ENCODE measurements at regions not wholly inside any gene's neighbourhood (a gene's known extent, or its start where the extent isn't known, plus 50 kb on each side); places are given as distances from the start of the nearest gene placed in this dataset.

GRCh38 chr16:85534536-85535351 is 78.4 kb upstream of the GSE1 start:
- intact Hi-C loops (cut with micrococcal nuclease): no loop called here

GRCh38 chr16:85535352-85536072 is 77.6 kb upstream of the GSE1 start:
- intact Hi-C loops (cut with micrococcal nuclease): no loop called here

GRCh38 chr16:85536073-85536410 is 77.1 kb upstream of the GSE1 start:
- intact Hi-C loops (cut with micrococcal nuclease): no loop called here

- intact Hi-C loops (cut with micrococcal nuclease): no loop called here
Observed at GRCh38 chr16:85536411-85537330, 76.5 kb upstream of the GSE1 start.

DNA sequence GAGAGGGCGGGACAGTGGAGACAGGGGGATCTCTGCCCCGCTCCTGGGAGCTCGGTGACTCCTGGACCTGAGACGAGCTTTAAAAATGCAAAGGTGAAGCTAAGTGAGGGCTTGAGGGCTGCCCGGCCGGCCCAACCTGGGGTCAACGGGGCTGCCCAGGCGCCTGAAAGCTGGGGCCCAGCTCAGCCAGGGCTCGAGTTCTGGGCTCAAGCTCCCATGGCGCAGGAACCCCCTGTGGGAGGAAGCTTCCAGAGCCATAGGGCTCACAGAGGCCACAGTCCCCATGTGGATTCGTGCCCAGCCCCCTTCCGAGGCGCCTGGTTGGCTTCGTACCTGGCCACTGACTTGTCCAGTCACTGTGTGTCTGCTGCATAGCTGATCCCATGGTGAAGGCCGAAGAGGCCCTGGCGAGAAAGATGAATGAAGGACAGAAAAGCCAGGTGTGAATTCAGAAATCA is 75.8 kb upstream of the GSE1 start:
- intact Hi-C loops (cut with micrococcal nuclease): no loop called here

DNA sequence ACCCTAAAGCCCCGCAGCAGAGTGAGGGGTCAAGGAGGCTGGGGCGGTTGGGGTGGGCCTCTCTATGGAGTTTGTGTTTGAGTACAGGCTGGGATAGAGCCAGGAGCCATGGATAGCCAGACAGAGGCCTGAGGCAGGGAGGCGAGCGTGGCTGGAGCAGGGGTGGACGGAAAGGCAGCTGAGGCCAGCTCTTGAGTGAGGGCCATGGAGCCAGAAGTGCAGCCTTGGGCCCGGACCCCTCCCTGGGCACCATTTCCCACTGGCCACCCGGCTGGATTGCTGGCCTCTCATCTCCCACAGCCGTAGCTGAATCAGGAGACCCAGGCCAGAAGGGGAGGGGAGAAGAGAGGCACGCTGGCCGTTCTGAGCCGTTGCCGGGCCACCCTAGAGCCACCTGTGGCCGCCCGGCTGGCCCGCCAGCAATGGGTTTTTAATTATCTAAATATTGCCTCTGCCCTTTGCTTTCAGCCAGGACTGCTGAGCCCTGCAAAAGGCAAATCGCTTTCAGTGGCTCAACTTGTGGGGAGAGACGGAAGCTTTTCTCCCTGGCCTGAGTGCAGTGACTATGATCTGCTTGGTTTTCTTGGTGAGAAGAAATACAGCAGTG is 75.2 kb upstream of the GSE1 start:
- intact Hi-C loops (cut with micrococcal nuclease): no loop called here

DNA sequence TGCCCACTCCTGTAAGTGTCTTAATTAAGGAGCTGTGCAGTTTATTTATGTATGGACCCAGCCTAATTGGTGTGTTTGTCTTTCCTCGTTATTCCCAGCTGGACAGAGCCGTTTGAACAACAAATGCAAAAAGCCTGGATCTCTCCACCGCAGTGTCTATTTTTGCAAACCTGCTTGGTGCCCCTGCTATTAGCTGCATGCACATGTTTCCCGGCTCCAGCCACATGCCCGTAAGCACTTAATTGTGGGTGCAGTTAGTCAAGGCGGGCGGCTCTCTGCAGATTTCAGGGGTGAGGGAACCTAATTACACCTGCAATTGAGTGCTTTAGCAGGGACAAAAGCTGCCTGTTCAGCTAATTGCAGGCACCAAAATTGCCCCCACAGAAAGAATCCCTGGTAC is 74.0 kb upstream of the GSE1 start:
- intact Hi-C loops (cut with micrococcal nuclease): no loop called here

GRCh38 chr16:85539629-85540291 is 73.4 kb upstream of the GSE1 start:
- intact Hi-C loops (cut with micrococcal nuclease): no loop called here

- intact Hi-C loops (cut with micrococcal nuclease): no loop called here
Observed at GRCh38 chr16:85541181-85541580, 71.9 kb upstream of the GSE1 start.

GRCh38 chr16:85541619-85541979 is 71.5 kb upstream of the GSE1 start:
- intact Hi-C loops (cut with micrococcal nuclease): no loop called here

DNA sequence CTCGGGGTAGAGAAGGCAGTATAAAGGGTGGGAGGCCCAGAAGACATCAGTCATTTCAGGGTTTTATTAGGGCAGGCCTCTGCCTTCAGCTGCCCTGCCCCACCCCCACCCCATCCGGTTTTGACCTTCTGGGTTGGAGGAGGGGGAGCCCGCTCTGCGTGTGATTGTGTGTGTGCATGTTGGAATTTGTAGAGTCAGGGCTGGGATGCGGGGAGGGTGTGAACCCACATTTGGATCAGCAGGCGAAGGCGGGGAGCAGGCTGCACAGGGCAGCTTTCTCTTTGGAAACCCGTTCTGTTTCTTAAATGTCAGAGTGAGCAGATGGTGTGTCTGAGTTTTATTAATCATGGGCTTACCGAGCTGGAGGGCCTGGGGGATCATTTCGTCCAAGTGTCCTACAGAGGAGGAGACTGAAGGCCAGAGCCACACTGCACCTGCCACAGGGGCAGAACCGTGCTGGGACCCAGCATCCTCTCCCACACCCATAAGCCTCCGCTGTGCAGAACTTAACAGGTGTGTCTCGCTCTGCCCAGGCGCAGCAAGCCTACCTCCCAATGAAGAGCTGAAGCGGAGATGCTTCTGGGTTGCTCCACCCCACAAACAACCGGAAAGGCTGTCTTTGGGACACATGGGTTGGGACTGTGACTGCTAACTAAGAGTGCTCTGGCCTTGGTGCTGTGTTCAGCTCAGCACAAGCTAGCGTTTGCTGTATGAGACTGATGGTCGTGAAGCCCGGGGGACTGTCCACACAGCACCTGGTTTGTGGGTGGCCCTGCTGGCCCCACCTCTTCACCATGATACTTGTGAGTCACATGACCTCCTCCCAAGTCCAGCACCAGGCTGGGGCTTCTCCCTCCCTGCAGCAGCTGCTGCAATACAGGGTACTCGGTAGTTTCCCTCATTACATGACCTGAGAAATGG is 70.9 kb upstream of the GSE1 start:
- intact Hi-C loops (cut with micrococcal nuclease): no loop called here

- intact Hi-C loops (cut with micrococcal nuclease): no loop called here
Observed at GRCh38 chr16:85543536-85543935, 69.6 kb upstream of the GSE1 start.

GRCh38 chr16:85544016-85544415 is 69.1 kb upstream of the GSE1 start:
- intact Hi-C loops (cut with micrococcal nuclease): no loop called here

GRCh38 chr16:85544668-85545067 is 68.5 kb upstream of the GSE1 start:
- intact Hi-C loops (cut with micrococcal nuclease): no loop called here

DNA sequence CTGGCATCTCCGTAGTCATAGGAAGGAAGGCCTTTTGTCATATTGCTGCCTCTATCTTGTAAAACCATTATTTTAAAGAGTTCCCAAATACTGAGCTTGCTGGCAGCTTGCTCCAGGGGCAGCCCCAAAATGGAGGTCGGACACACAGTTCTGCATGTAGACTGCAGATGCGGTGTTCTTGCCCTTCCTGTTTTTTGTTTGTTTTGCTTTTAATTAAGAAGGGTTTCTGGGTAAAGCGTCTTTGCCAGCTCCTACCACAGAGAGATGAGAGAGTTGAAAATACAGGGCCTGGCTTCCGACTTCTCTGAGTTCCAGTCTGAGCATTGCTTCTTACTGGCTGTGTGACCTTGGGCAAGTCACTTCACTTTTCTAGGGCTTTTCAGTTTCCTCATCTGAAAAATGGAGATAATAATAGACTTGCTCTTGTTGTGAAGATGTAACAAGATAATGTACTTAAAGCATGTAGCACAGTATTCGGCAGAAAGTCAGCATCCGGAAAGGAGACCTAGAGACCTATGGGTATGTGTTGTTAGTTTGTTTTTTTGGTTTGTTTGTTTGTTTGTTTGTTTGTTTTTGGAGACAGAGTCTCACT is 67.8 kb upstream of the GSE1 start:
- intact Hi-C loops (cut with micrococcal nuclease): no loop called here

- intact Hi-C loops (cut with micrococcal nuclease): no loop called here
Observed at GRCh38 chr16:85546585-85547447, 66.3 kb upstream of the GSE1 start.

DNA sequence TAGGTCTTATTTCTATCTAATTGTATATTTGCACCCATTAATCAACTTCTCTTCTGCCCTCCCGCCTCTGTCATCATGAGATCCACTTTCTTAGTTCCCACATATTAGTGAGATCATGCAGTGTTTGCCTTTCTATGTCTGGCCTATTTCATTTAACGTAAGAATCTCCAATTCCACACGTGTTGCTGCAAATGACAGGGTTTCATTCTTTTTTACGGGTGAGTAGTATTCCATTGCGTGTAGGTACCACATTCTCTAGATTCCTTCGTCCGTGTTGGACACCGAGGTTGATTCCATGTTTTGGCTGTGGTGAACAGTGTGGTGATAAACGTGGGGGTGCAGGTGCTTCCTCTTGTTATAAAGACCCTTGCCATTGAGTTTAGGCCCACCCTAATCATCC is 64.7 kb upstream of the GSE1 start:
- intact Hi-C loops (cut with micrococcal nuclease): no loop called here

DNA sequence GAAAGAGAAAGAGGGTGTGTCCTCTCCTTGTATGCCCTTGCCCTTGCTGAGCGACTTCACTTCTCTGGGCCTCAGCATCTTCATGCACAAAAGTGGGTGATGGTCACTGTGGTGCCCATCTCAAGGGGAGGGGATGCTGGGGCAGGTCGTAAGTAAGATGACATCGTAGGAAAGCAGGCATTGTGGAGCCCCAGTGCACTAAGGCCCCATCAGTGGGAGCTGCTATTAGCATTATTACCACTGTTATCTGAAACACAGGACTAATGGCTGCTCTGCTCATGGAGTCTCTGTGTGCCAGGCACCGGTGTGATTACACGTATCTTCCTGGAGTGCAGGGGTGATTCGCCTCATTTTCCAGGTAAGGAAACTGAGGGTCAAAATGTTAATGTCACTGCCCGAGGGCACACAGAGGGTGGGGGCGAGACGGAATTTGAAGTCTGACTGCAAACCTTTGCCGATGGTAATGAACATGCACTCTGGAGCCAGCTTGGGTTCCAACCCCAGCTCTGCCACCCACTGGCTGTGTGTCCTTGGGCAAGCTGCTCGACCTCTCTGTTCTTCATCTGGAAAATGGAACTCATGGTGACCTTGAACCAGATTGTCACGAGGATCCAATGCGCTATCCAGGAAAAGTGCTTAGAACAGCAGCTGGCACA is 63.2 kb upstream of the GSE1 start:
- intact Hi-C loops (cut with micrococcal nuclease): loop anchor here (5.0 to 10.0 kb wide), 2 partner anchors 1015 to 1832 kb away; partner anchors contain the start of genes FBXO31 and FOXC2
